ENCODE measurements at regions not wholly inside any gene's neighbourhood (a gene's known extent, or its start where the extent isn't known, plus 50 kb on each side); places are given as distances from the start of the nearest gene placed in this dataset.

- DNase-seq (ENCODE audit: low read depth) = peak; percentile 1
Observed at GRCh38 chr5:142507531-142508372, 178.1 kb downstream of the FGF1 start.

GRCh38 chr5:142506756-142507155, 179.1 kb downstream of the FGF1 start:
- DNase-seq (ENCODE audit: low read depth) = no peak

GRCh38 chr5:142506046-142506445, 179.8 kb downstream of the FGF1 start:
- DNase-seq (ENCODE audit: low read depth) = no peak

- no peak for DNase-seq (ENCODE audit: low read depth)
Observed at GRCh38 chr5:142501890-142502289, 177.1 kb upstream of the SPRY4 start.

GRCh38 chr5:142500227-142500905, 175.5 kb upstream of the SPRY4 start:
- DNase-seq (ENCODE audit: low read depth) = no peak

GRCh38 chr5:142499591-142500226, 174.9 kb upstream of the SPRY4 start:
- DNase-seq (ENCODE audit: low read depth) = no peak

GRCh38 chr5:142498298-142498697, 173.5 kb upstream of the SPRY4 start:
- no peak for DNase-seq (ENCODE audit: low read depth)

- DNase-seq (ENCODE audit: low read depth) = no peak
Observed at GRCh38 chr5:142495531-142495930, 170.7 kb upstream of the SPRY4 start.

- DNase-seq (ENCODE audit: low read depth) = no peak
Observed at GRCh38 chr5:142493875-142494518, 169.2 kb upstream of the SPRY4 start.

- no peak for DNase-seq (ENCODE audit: low read depth)
Observed at GRCh38 chr5:142492781-142493281, 168.0 kb upstream of the SPRY4 start.

GRCh38 chr5:142491679-142492078, 166.9 kb upstream of the SPRY4 start:
- DNase-seq (ENCODE audit: low read depth) = no peak

GRCh38 chr5:142491270-142491669, 166.4 kb upstream of the SPRY4 start:
- no peak for DNase-seq (ENCODE audit: low read depth)

GRCh38 chr5:142486581-142486980, 161.8 kb upstream of the SPRY4 start:
- DNase-seq (ENCODE audit: low read depth) = no peak

GRCh38 chr5:142486020-142486419, 161.2 kb upstream of the SPRY4 start:
- DNase-seq (ENCODE audit: low read depth) = no peak

- DNase-seq (ENCODE audit: low read depth) = no peak
Observed at GRCh38 chr5:142484821-142485387, 160.1 kb upstream of the SPRY4 start.

- DNase-seq (ENCODE audit: low read depth) = no peak
Observed at GRCh38 chr5:142482207-142482606, 157.4 kb upstream of the SPRY4 start.

GRCh38 chr5:142481410-142481809, 156.6 kb upstream of the SPRY4 start:
- DNase-seq (ENCODE audit: low read depth) = no peak

GRCh38 chr5:142479854-142480519, 155.2 kb upstream of the SPRY4 start:
- no peak for DNase-seq (ENCODE audit: low read depth)

- DNase-seq (ENCODE audit: low read depth) = no peak
Observed at GRCh38 chr5:142479150-142479549, 154.3 kb upstream of the SPRY4 start.

GRCh38 chr5:142478113-142478512, 153.3 kb upstream of the SPRY4 start:
- DNase-seq (ENCODE audit: low read depth) = no peak

- DNase-seq (ENCODE audit: low read depth) = no peak
Observed at GRCh38 chr5:142475102-142475513, 150.3 kb upstream of the SPRY4 start.

All from activated T-cell treated with anti-CD3 and anti-CD28 coated beads for 24 hours (primary cell).